Transverse colon (tissue), 3 donors: ENCODE measurements at regions not wholly inside any gene's neighbourhood (a gene's known extent, or its start where the extent isn't known, plus 50 kb on each side); places are given as distances from the start of the nearest gene placed in this dataset.

Experiments
- CTCF ChIP-seq, 5 experiments: fragments of 200-600 bp in 3 of 5; fragments of 450-650 bp in 2 of 5; sonication (generic) in 3 of 5; IDR thresholded peaks; 1 replicate in 2 of 5; 2 replicates in 3 of 5; pipeline ENCODE4 v1.5.1; 2016 to 2017; ENCODE audit warnings: antibody characterized with exemption in 5 of 5, inconsistent platforms in 3 of 5, mild to moderate bottlenecking in 2 of 5, moderate library complexity in 1 of 5
- EP300 ChIP-seq: sonication (generic); formaldehyde crosslinking; IDR thresholded peaks from one replicate; pipeline ENCODE4 v1.6.1; 2017; ENCODE audit warnings: antibody characterized with exemption, low read depth
- POLR2A ChIP-seq: fragments of 450-650 bp; IDR thresholded peaks from one replicate; pipeline ENCODE4 v1.6.1; 2016; ENCODE audit warnings: antibody characterized with exemption, mild to moderate bottlenecking, moderate library complexity

- TF ChIP-seq CTCF (IDR thresholded peaks at IDR 0.05) (no peak), EP300 (no peak), POLR2A (no peak)
Observed at GRCh38 chr9:115367780-115368525, 250.0 kb upstream of the TNC start.
